Skin epidermis (tissue), 12 donors: ENCODE measurements at regions not wholly inside any gene's neighbourhood (a gene's known extent, or its start where the extent isn't known, plus 50 kb on each side); places are given as distances from the start of the nearest gene placed in this dataset.
"Not testable (repeated sequence)": the region's sequence is repeated elsewhere in the genome, so short reads cannot be mapped to it uniquely, and the experiment has no call there.

Experiments used
- H3K27ac ChIP-seq, 21 experiments: fragments of 200-600 bp; sonication (generic) in 11 of 21; one replicate each; pipeline ENCODE4 v1.5.0; 2020; ENCODE audit warnings: mild to moderate bottlenecking in 3 of 21, inconsistent platforms in 2 of 21, moderate library complexity in 2 of 21
- H3K4me3 ChIP-seq, 7 experiments: fragments of 200-600 bp; sonication (generic) in 2 of 7; one replicate each; pipeline ENCODE4 v1.5.0; 2020; ENCODE audit warnings: inconsistent platforms in 2 of 7, mild to moderate bottlenecking in 2 of 7, moderate library complexity in 1 of 7

DNA sequence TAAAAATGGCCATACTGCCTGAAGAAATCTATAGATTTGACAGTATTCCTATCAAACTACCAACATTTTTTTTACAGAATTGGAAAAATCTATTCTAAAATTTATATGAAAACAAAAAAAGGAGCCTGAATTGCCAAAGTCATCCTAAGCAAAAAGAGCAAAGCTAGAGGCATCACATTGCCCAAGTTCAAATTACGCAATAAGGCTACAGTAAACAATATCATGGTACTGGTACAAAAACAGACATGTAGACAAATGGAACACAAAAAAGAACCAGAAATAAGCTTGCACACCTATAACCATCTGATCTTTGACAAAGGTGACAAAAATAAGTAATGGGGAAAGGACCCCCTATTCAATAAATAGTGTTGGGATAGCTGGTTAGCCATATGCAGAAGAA is 50.2 kb upstream of the THSD7B start:
- Histone ChIP-seq H3K4me3 (no peak overlapping the region), H3K27ac (no peak overlapping the region)

DNA sequence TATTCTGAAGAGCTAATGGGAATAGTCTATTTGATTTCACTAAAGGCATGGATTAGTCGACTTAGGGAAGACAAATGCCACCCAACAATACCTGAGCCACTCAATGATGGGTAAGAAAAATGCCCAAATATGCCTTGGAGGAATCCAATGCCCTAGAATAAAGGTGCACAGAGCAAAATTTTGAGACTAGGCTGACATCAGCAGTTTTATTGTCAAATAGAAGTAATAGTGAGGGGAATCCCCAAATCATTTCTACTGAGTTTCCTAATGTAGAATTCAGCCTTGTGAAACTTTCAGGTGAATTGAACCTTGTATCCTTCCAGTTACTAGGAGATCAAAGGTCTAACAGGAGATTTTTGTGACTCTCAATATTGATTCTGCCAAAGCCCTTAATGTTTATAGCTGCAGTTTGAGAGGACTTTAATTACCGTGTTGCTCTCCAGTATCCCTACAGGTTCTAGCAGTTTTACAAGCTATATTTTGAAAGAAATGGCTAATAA is 50.8 kb upstream of the THSD7B start:
- H3K27ac ChIP-seq: no peak overlapping the region
- H3K4me3 ChIP-seq: no peak overlapping the region

DNA sequence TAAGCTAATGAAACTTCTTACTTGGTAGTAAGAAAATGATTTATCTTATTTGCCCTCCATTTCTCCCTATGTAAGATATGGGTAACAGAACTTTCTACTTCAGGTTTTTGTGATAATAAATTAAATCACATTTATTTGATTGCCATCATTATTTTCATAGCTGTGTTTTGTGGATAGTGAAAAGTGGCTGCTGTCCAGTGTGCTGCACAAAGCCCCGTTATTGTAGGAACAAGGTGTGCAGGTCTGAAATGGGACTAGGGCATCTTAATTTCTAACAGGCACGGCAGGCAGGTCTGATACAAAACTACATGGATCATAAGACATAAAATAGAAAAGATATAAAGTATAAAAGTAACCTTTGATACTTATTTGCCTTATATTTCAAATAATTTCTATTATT is 51.6 kb upstream of the THSD7B start:
- Histone ChIP-seq H3K27ac (no peak overlapping the region), H3K4me3 (no peak overlapping the region)

DNA sequence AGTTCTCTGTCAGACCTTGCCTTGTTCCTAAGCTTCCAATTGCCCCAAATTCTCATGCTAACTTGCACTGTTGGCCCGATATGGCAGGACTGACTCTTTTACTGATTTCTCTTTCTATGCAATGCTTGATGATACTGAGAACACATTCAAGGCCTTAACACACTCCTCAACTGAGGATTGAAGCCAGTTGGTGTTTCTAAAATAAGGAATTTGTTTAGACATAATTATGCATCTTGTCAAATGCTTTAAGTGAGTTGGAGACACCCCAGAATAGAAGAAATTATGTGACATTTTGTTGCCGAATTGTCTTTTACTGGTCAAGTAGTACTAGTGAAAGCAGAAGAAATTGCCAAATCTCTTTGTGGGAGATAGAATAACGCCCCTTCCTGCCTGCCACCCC is 60.0 kb upstream of the THSD7B start:
- no peak overlapping the region for H3K4me3 ChIP-seq
- no peak overlapping the region for H3K27ac ChIP-seq

DNA sequence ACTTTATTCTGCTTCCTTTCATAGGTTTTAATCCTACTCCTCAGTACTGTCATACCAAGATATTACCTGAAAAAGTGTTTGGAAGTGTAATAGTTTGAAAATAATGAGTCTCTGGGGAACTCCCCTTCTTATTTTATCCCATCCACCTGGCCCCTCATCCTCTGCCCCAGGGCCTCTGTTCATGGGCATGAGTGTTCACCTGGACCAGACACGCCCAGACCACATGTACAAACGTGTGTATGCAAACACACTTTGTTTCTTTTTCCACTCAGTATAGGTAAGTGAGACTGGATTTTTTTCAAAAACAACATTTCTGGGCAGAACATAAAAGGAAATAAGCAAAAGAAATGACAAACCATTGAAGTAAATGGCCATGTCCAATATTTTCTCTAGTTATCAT is 62.1 kb upstream of the THSD7B start:
- Histone ChIP-seq H3K27ac (no peak overlapping the region), H3K4me3 (no peak overlapping the region)

DNA sequence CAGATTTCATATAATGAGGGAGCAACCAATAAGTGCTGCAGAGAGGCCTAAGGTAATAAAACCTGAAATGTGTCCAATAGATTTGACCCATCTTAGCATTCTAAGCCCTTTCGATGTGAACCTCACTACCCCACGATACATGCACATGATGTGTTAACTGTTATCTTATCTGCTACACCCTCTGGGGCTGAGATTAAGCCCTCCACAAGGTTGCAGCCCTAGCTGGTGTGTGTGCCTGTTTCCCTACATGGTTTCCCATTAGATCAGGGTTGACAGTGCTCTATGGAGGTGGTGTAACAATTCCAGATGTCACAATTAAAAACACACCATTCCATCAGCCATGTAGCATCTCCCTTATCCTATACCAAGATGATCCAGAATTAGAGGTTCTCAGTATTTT is 68.9 kb upstream of the THSD7B start:
- H3K4me3 ChIP-seq: no peak overlapping the region

DNA sequence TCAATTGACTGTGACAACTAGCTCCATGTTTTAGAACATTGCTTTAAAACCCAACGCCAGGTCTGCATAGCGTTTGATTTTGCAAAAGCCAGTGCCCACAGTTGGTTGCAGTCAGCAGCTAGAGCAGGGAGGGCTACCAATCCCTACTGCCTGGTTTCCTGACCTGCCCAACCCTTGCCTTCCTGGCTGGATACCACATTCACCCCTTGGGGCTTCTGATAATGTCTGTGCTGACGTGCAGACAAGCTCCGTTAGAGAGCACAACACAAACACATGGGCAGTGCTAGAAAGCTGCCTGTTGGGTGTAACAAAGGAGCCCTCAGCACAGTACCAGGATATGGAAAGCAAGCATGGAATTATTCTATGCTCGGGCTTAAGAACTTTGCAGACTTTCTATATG is 71.4 kb upstream of the THSD7B start:
- no peak overlapping the region for H3K4me3 ChIP-seq
- no peak overlapping the region for H3K27ac ChIP-seq

More for the DNA sequence above, 68.9 kb upstream of the THSD7B start:
- H3K27ac ChIP-seq: no peak overlapping the region

DNA sequence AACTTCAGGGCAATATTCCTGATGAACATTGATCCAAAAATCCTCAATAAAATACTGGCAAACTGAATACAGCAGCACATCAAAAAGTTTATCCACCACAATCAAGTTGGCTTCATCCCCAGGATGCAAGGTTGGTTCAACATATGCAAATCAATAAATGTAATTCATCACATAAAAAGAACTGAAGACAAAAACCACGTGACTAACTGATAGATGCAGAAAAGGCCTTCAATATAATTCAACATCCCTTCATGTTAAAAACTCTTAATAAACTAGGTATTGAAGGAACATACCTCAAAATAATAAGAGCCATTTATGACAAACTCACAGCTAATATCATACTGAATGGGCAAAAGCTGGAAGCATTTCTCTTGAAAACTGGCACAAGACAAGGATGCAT is 85.3 kb upstream of the THSD7B start:
- H3K27ac ChIP-seq, H3K4me3 ChIP-seq: not testable (repeated sequence)

DNA sequence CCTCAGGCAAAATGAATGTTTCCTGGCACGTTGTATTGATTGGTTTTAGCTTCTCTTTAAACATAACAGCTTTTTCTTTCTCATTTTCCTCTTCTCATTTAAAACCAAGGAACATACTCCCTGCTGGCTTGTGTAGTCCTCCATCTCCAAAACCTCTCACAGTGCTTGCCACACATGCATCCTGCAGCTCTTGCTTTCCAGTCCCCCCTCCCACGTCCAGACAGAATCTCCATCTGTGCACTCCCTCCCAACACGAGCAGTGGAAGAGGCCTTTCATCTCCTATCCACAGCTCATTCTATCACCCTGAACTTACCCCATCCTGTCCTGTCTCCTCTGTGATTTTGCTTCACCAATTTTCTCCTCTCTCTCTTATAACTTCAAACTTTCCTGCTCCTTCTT is 99.6 kb upstream of the THSD7B start:
- Histone ChIP-seq H3K27ac (no peak overlapping the region), H3K4me3 (no peak overlapping the region)

DNA sequence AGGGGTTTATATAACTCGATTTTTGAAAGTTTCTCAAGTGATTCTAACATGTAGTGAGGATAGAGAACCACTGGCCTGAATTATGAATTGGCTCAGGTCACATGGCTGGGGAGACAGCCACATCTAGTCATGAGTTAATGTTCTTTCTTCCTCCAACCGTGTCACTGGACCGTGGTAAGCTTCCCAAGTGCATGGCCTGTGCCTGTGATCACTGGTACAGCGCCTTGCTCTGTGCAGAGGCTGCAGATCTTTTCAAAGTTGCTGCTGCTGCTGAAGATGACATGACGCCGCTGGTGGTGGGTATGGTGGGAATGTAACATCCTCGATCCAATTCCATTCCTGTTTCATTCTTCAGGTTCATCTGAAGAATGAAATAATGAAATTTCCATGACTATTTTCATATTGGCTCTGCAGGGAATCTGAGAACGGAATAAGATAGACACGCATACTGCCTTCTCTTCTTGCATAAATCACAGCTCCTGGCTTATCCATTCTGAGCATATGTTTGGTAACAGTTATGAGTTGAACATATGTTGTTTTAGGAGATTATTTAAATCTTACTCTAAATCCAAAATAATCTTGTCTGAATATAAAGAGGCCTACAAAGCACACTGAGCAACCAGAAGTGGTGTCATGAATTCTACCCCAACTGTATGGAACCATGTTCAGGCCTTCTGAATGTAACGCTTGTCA is 100.5 kb upstream of the THSD7B start:
- Histone ChIP-seq H3K27ac (no peak overlapping the region), H3K4me3 (no peak overlapping the region)

DNA sequence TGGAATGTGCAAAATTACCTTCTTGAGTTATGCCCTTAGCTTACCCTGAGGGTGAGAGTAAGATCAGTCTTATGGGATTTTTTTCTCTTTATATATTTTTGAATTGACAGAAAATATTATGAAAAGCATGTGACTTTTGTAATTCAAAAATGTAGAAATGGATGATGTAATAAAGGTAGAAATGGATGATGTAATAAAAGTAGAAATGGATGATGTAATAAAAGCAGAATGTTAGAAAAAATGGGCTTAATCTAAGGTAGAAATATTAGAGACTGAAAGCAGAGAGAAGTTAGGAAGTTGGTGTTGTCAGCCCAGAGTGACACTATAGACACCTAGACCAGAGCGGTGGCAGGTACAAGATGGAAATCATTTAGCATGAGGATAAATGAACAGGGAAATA is 107.1 kb upstream of the THSD7B start:
- Histone ChIP-seq H3K27ac (no peak overlapping the region), H3K4me3 (no peak overlapping the region)

DNA sequence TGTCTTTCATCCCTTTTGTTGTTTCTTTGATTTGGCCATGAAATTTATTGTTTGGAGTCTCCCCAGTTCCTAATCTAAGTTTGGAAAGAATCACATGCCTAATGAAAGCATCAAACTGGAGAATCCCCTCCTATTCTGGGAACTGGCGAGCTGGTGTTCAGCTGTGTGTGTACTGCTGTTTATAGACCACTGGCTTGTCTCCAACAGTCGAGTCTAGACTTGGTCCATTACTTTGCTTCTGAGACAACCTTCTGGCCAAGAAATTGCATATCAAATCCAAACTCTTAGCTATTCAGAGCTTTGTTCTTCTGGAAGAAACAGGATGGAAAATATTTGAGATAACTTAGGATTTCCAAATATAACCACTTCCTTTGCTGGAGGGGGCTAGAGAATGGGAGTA is 111.5 kb upstream of the THSD7B start:
- H3K27ac ChIP-seq: no peak overlapping the region
- no peak overlapping the region for H3K4me3 ChIP-seq

DNA sequence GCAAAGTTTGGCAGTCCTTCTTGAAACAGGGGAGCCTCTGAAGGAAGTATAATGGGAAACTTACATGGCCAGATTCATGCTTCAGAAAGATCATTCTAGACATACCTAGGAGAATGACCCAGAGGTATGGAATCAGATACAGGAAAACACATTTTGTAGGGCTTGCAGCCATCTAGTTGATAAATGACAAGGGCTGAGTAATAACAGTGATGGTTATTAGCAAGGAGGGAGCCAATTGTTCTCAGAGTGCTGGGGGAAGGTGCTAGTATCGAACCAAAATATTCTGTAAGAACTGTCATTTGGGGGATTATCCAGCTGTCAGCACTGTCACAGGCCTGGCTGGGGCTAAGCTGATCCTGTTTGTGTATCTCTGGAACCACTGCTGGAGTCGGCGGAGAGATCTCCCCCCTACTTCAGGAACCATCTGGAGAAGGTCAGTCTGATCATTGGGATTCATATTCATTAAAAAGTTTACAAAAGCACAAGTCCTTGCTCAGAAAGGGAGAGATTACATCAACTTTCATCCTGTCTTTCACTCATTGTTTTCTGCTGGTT is 113.8 kb upstream of the THSD7B start:
- H3K4me3 ChIP-seq: no peak overlapping the region
- H3K27ac ChIP-seq: no peak overlapping the region

DNA sequence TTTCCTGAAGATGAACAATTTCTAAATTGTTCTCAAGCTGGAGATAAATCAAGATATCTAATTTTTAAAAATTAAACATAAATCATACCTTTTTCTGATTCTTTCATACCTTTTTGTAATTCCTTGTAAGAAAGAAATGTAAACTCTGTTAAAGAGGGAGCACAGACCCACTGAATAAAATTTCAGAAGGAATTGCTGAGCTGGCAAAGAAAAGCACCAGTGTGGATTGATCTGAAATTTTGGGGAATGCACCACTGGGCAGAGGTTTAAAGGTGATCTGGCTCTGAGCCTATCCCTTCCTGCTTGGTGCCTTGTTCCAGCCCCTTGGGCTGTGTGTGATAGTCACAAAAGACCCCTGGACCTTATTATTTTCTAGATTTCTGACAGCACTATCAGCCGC is 118.3 kb upstream of the THSD7B start:
- H3K4me3 ChIP-seq: no peak overlapping the region
- H3K27ac ChIP-seq: no peak overlapping the region

DNA sequence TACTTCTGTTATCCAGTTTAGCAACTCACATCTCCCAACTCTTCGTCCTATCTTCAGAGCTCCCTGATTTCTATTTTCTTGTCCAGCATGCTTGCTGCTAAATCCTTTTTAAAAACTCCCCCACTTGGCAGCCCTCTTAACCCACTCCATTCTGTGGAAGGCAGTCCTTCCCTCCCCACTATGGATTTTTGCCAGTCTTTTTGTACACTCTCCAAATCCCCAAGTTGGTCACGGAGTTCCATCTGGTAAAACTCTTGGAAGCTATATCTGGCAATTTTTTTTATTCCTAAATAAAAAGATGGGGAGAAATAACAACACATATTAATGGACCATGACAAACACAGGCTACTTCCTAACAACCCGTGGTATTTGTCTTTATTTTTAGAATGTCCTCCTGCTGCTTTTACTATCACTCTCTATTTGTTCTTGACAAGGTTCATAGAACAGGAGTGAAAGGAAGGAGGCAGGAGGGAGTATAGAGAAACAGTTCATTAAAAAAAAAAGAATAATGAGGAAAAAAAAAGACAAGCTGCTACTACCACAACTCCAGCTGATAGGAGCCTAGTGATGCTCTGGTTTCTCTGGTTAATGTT is 120.0 kb upstream of the THSD7B start:
- Histone ChIP-seq H3K27ac (no peak overlapping the region), H3K4me3 (no peak overlapping the region)

DNA sequence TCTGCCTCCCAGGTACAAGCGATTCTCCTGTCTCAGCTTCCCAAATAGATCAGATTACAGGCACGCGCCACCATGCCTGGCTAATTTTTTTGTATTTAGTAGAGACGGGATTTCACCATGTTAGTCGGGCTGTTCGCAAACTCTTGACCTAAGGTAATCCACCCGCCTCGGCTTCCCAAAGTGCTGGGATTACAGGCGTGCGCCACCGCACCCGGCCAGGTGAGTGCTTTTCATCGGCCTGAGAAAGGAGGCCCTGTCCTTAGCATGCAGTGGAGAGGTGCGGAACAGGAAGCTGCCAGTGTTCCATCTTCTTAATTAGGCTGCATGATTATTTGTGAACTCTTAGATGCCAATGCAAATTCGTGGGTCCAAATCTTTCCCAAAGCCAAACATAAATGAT is 125.7 kb upstream of the THSD7B start:
- no peak overlapping the region for H3K4me3 ChIP-seq
- no peak overlapping the region for H3K27ac ChIP-seq

DNA sequence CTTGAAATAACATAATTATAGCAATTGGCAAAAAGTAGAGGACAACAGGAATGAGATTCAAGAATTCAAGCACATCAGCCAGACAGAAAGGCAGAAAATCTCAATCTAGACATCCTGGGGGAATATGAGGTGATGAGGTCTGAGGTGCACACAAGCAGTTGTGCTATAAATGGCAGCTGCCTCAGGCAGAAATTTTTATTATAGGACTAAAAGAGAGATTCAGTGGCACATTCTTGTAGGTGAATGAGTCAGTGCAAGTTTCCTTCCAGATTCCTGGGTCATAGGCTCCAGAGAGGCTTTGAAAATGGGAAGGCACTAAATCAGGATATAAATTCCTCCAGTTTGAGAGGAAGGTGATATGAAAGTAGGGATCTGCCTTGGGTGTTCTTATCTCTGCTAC is 127.2 kb upstream of the THSD7B start:
- Histone ChIP-seq H3K27ac (no peak overlapping the region), H3K4me3 (no peak overlapping the region)

DNA sequence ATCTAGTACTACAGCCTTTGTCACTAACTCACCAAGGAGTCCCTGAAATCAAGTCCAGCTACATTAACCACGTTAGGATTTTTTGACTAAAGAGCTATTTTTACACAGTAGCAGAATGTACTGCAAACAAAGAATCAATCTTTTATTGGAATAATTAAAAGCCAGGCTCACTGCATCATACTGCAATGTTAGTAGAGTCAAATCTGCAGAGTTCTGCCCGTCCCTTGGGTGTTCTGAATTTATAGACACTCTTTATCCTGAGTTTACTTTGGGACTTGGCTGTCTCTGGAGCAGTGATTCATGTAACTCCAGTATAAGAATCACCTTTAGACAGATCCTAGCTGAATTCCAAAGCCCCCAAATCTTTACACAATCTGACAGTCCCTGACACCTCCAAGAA is 127.9 kb upstream of the THSD7B start:
- no peak overlapping the region for H3K4me3 ChIP-seq
- no peak overlapping the region for H3K27ac ChIP-seq

DNA sequence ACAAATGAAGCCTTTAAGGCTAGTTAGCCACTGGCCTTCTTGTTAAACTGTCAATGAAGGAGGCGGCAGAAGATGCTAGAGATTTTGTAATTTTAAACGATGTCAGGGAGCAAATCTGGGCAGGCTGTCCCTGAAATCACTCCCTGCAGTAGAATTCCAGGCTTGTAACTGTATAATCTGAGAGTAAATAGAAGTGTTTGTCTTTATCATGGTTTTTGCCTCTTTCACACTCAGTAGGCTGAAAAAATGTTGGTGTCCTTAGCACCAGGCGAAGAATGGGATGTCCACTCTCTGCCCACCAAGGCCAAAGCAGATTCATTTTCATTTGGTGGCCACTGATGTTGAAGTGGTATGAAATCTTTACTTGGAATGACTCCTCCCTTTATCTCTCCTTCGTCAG is 136.9 kb upstream of the THSD7B start:
- H3K27ac ChIP-seq: no peak overlapping the region
- no peak overlapping the region for H3K4me3 ChIP-seq

DNA sequence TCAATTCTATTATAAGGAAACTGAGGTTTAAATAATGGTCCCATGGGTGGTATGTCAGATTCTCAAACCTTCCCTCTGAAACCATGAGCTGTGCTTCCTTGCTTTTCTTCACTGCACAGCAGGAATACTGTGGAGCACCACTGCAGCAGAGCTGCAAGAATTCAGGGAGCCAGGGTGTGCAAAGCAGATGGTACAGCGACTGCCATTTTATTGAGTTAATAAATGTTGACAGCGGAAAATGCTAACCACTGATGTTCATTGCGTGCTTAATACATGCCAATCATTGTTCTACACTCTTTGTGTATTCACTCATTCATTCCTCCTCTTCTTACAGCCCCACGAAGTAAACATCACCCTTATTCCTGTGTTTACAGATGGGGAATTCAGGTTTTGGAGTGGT is 152.2 kb upstream of the THSD7B start:
- H3K4me3 ChIP-seq: no peak overlapping the region

DNA sequence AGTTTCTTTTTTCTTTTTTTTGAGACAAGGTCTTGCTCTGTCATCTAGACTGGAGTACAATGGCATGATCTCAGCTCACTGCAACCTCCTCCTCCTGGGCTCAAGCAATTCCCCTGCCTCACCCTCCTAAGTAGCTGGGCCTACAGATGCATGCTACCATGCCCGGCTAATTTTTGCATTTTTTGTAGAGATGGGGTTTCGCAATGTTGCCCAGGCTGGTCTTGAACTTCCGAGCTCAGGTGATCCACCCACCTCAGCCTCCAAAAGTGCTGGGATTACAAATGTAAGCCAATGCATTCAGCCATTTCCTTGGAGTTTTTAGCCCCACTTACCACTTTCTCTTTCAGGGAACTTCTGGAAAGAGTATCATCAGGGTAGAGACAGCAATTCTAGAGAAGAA is 153.3 kb upstream of the THSD7B start:
- no peak overlapping the region for H3K27ac ChIP-seq
- no peak overlapping the region for H3K4me3 ChIP-seq

More for the DNA sequence above, 152.2 kb upstream of the THSD7B start:
- H3K27ac ChIP-seq: no peak overlapping the region

DNA sequence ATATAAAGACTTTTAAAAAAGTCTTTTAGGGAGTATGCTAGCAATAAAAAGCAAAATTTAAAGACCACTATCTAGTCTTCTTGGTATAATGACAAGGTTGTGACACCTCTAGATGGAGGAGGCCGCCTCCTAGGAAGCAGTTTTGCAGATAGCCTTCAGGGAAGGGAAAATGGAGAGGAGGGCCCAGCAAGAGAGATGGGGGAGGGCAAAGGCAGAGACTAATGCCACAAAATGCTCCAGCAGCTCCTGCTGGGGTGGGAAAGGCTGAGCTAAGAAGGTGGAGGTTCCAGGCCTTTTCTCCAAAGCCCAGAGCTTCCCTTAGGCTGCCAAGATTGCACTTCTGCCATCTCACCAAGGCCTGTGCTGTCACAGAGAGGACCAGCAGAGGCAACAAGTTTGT is 153.9 kb upstream of the THSD7B start:
- no peak overlapping the region for H3K4me3 ChIP-seq
- no peak overlapping the region for H3K27ac ChIP-seq
